SU-DHL-6 (cell line): ENCODE measurements at regions not wholly inside any gene's neighbourhood (a gene's known extent, or its start where the extent isn't known, plus 50 kb on each side); places are given as distances from the start of the nearest gene placed in this dataset.

Experiments
- EZH2phosphoT487 ChIP-seq: fragments of 200-600 bp; sonication (generic), shearing (Covaris generic); conservative IDR thresholded peaks from 2 replicates; pipeline ENCODE4 v1.6.1; 2018; ENCODE audit warnings: mild to moderate bottlenecking, antibody characterized with exemption, low read length, moderate library complexity, mixed read lengths
- TF ChIP-seq, protein P1 (sequence below): fragments of 200-600 bp; sonication (generic); IDR thresholded peaks from one replicate; pipeline ENCODE4 v1.5.1; 2017; ENCODE audit warnings: antibody characterized with exemption, mild to moderate bottlenecking, low read length, moderate library complexity; ENCODE audit not compliant: insufficient read depth, poor library complexity, severe bottlenecking

DNA sequence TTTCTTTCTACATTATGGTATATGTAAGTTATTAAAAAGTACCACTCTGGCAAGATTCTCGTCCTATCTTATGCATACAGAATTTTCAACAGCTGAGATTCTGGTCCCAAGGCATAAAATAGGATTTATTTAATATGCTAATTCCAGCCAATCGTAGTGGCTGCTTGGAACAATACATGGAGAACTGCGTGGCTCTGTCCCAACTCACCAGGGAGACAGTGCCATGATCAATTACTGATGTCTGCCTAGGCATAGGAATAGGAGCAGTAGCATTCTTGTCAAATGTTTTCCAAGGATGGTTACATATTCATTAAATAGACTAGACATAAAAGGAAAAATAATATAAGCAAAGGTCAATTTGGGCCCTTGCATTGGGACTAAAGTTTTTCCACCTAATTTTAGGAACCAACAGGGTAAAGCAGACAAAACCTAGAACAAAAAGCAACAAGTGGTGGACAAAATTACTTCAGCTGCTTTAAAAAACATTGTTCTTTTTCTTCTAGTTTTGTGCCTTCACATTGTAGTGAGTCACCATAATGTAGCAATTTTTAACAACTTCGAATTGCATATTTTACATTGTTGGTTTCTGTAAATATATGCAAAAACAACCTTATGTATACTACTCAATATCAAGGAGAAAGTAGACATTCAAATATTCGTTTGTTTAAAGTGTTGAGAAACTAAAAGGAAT lies 232.8 kb upstream of the ATP5MC3 start:
- TF ChIP-seq, protein P1, sequence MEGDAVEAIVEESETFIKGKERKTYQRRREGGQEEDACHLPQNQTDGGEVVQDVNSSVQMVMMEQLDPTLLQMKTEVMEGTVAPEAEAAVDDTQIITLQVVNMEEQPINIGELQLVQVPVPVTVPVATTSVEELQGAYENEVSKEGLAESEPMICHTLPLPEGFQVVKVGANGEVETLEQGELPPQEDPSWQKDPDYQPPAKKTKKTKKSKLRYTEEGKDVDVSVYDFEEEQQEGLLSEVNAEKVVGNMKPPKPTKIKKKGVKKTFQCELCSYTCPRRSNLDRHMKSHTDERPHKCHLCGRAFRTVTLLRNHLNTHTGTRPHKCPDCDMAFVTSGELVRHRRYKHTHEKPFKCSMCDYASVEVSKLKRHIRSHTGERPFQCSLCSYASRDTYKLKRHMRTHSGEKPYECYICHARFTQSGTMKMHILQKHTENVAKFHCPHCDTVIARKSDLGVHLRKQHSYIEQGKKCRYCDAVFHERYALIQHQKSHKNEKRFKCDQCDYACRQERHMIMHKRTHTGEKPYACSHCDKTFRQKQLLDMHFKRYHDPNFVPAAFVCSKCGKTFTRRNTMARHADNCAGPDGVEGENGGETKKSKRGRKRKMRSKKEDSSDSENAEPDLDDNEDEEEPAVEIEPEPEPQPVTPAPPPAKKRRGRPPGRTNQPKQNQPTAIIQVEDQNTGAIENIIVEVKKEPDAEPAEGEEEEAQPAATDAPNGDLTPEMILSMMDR = no peak
- no peak for TF ChIP-seq EZH2phosphoT487
